A549 (cell line): ENCODE measurements at regions not wholly inside any gene's neighbourhood (a gene's known extent, or its start where the extent isn't known, plus 50 kb on each side); places are given as distances from the start of the nearest gene placed in this dataset.

ENCODE experiments used
- ATAC-seq, 2 experiments: fragments of 200-7000 bp in 1 of 2; fragments of >200 bp in 1 of 2; cut with Nextera tagmentation in 1 of 2; cut with Tn5 transposase in 1 of 2; 3 replicates each; pipeline versions ENCODE4 v1.8.0 to v1.9.1; 2018 to 2020; ENCODE audit warnings: mild to moderate bottlenecking in 1 of 2, moderate library complexity in 1 of 2
- CTCF ChIA-PET: fragments of 300-600 bp; sonication (Branson Sonifier 250); formaldehyde crosslinking; extraction: SDS; loops from one replicate; lab custom pipeline; 2021; ENCODE audit warnings: antibody characterized with exemption, inconsistent platforms; lab: Yijun Ruan, JAX
- POLR2A ChIA-PET: fragments of 350-600 bp; formaldehyde crosslinking; extraction: SDS; loops from one replicate; lab custom pipeline; 2021; ENCODE audit warnings: antibody characterized with exemption, inconsistent platforms; lab: Yijun Ruan, JAX
- DNase-seq, 2 experiments: peaks; one replicate each; pipeline versions ENCODE4 v3.0.0 to v3.0.0-alpha.2; 2011 to 2016; ENCODE audit warnings: low read depth in 1 of 2, low spot score in 1 of 2
- FAIRE-seq: peaks from 2 replicates; lab custom pipeline; 2011; peaks lifted over from hg19 to GRCh38; lab: Jason Lieb, UNC
- H3K27ac ChIP-seq, 2 experiments: fragments of >200 bp; sonication (Bioruptor Twin); formaldehyde crosslinking; 3 replicates each; pipeline ENCODE4 v1.5.1; 2016 to 2017
- H3K4me1 ChIP-seq: fragments of >200 bp; sonication (Bioruptor Twin); formaldehyde crosslinking; 3 replicates; pipeline ENCODE4 v1.6.1; 2016
- H3K4me2 ChIP-seq: fragments of >200 bp; sonication (Bioruptor Twin); formaldehyde crosslinking; 3 replicates; pipeline ENCODE4 v1.6.1; 2016
- H3K4me3 ChIP-seq: fragments of >200 bp; sonication (Bioruptor Twin); formaldehyde crosslinking; 3 replicates; pipeline ENCODE4 v1.5.1; 2016
- H3K9me3 ChIP-seq: fragments of >200 bp; sonication (Bioruptor Twin); formaldehyde crosslinking; 3 replicates; pipeline ENCODE4 v1.6.1; 2016
- BHLHE40 ChIP-seq: IDR thresholded peaks from 2 replicates; pipeline ENCODE4 v1.6.1; 2012; ENCODE audit warnings: low read depth, low read length, inconsistent platforms
- CBX8 ChIP-seq: fragments of 200-600 bp; sonication (generic); IDR thresholded peaks from 2 replicates; pipeline ENCODE4 v1.6.1; 2016
- CEBPB ChIP-seq, 2 experiments: fragments of >200 bp in 1 of 2; sonication (Bioruptor Twin) in 1 of 2; formaldehyde crosslinking in 1 of 2; IDR thresholded peaks; 2 replicates each; pipeline ENCODE4 v1.6.1; 2012 to 2016
- CHD4 ChIP-seq: fragments of 200-600 bp; sonication (generic); IDR thresholded peaks from 2 replicates; pipeline ENCODE4 v1.6.1; 2016; ENCODE audit warnings: antibody characterized with exemption, mild to moderate bottlenecking, borderline replicate concordance
- EHF ChIP-seq: fragments of 250-450 bp; sonication (Bioruptor Pico); IDR thresholded peaks from 2 replicates; pipeline ENCODE4 v1.5.0; 2020; ENCODE audit warnings: mild to moderate bottlenecking
- EP300 ChIP-seq, 2 experiments: fragments of >200 bp; sonication (Bioruptor Twin); formaldehyde crosslinking; IDR thresholded peaks; 2 replicates in 1 of 2; 3 replicates in 1 of 2; pipeline ENCODE4 v1.6.1; 2016 to 2017
- ESRRA ChIP-seq: fragments of 150-350 bp; IDR thresholded peaks from 2 replicates; pipeline ENCODE4 v1.6.1; 2014; ENCODE audit warnings: mild to moderate bottlenecking, low read length, borderline replicate concordance
- FOSB ChIP-seq: fragments of 250-450 bp; sonication (Bioruptor Pico); IDR thresholded peaks from 2 replicates; pipeline ENCODE4 v1.5.0; 2020; ENCODE audit warnings: mild to moderate bottlenecking, moderate library complexity
- FOSL2 ChIP-seq, 2 experiments: fragments of 450-650 bp in 1 of 2; fragments of >200 bp in 1 of 2; sonication (Bioruptor Twin) in 1 of 2; formaldehyde crosslinking; IDR thresholded peaks; 2 replicates each; pipeline versions ENCODE4 v1.5.0 to v1.6.1; 2016 to 2020; ENCODE audit warnings: mild to moderate bottlenecking in 1 of 2, moderate library complexity in 1 of 2
- HDAC2 ChIP-seq: fragments of 200-600 bp; sonication (generic); IDR thresholded peaks from 2 replicates; pipeline ENCODE4 v1.6.1; 2016
- HOXA7 ChIP-seq: fragments of 250-450 bp; sonication (Bioruptor Pico); IDR thresholded peaks from 2 replicates; pipeline ENCODE4 v1.5.0; 2020; ENCODE audit warnings: mild to moderate bottlenecking, moderate library complexity
- JUN ChIP-seq, 2 experiments: fragments of >200 bp; sonication (Bioruptor Twin); formaldehyde crosslinking; IDR thresholded peaks; 2 replicates in 1 of 2; 3 replicates in 1 of 2; pipeline ENCODE4 v1.6.1; 2016 to 2017
- JUNB ChIP-seq: fragments of >200 bp; sonication (Bioruptor Twin); formaldehyde crosslinking; IDR thresholded peaks from 2 replicates; pipeline ENCODE4 v1.6.1; 2016
- KDM1A ChIP-seq: fragments of 200-600 bp; sonication (generic); IDR thresholded peaks from 2 replicates; pipeline ENCODE4 v1.6.1; 2016; ENCODE audit warnings: low read depth, mild to moderate bottlenecking
- MYC ChIP-seq: IDR thresholded peaks from 2 replicates; pipeline ENCODE4 v1.6.1; 2012; ENCODE audit warnings: mild to moderate bottlenecking, inconsistent platforms, low read length, improper control_type of control experiment, borderline replicate concordance
- NFE2L2 ChIP-seq: fragments of 150-350 bp; conservative IDR thresholded peaks from 2 replicates; pipeline ENCODE4 v1.6.1; 2014; ENCODE audit warnings: low read length
- NPAS2 ChIP-seq: fragments of 250-450 bp; sonication (Bioruptor Pico); IDR thresholded peaks from 2 replicates; pipeline ENCODE4 v1.8.0; 2022; ENCODE audit warnings: mild to moderate bottlenecking, moderate library complexity, borderline replicate concordance
- PHF8 ChIP-seq: fragments of 200-600 bp; sonication (generic); IDR thresholded peaks from 2 replicates; pipeline ENCODE4 v1.6.1; 2016; ENCODE audit warnings: low read depth, mild to moderate bottlenecking, antibody characterized with exemption, moderate library complexity, borderline replicate concordance
- POLR2A ChIP-seq: IDR thresholded peaks from 2 replicates; pipeline ENCODE4 v1.6.1; 2012; ENCODE audit warnings: mild to moderate bottlenecking, low read length
- RAD21 ChIP-seq, 2 experiments: fragments of >200 bp in 1 of 2; sonication (Bioruptor Twin) in 1 of 2; formaldehyde crosslinking in 1 of 2; IDR thresholded peaks in 1 of 2; conservative IDR thresholded peaks in 1 of 2; 2 replicates in 1 of 2; 3 replicates in 1 of 2; pipeline ENCODE4 v1.6.1; 2012 to 2018; ENCODE audit warnings: inconsistent platforms in 1 of 2
- RARB ChIP-seq: fragments of 250-450 bp; sonication (Bioruptor Pico); IDR thresholded peaks from 2 replicates; pipeline ENCODE4 v1.8.0; 2021; ENCODE audit warnings: mild to moderate bottlenecking, moderate library complexity
- RCOR1 ChIP-seq: fragments of 150-350 bp; IDR thresholded peaks from 2 replicates; pipeline ENCODE4 v1.6.1; 2014; ENCODE audit warnings: antibody characterized with exemption, low read length, low read depth
- RNF2 ChIP-seq: fragments of 200-600 bp; sonication (generic); IDR thresholded peaks from 2 replicates; pipeline ENCODE4 v1.6.1; 2016; ENCODE audit warnings: low read depth, mild to moderate bottlenecking, antibody characterized with exemption, moderate library complexity, borderline replicate concordance
- TFCP2L1 ChIP-seq: fragments of 250-450 bp; sonication (Bioruptor Pico); IDR thresholded peaks from 2 replicates; pipeline ENCODE4 v1.5.0; 2021; ENCODE audit warnings: mild to moderate bottlenecking
- ZC3H11A ChIP-seq: fragments of 450-650 bp; IDR thresholded peaks from 2 replicates; pipeline ENCODE4 v1.6.1; 2014; ENCODE audit warnings: antibody characterized with exemption, mild to moderate bottlenecking
- ZFP36 ChIP-seq: fragments of 450-650 bp; IDR thresholded peaks from 2 replicates; pipeline ENCODE4 v1.6.1; 2014; ENCODE audit warnings: borderline replicate concordance; ENCODE audit not compliant: partially characterized antibody
- WGBS: methylation state at CpG from one replicate; pipeline ENCODE4 v1.1.6; 2017; ENCODE audit errors: missing lambda C conversion rate; 5-methylcytosine and 5-hydroxymethylcytosine counted together
- TF ChIP-seq, protein P1 (sequence below): IDR thresholded peaks from 2 replicates; pipeline ENCODE4 v1.6.1; 2012
- TF ChIP-seq, protein P2 (sequence below): fragments of 150-350 bp; IDR thresholded peaks from 2 replicates; pipeline ENCODE4 v1.6.1; 2014; ENCODE audit warnings: low read depth, mild to moderate bottlenecking, low read length
- TF ChIP-seq, protein P3 (sequence below): IDR thresholded peaks from 2 replicates; pipeline ENCODE4 v1.6.1; 2012
- TF ChIP-seq, protein P4 (sequence below): fragments of 250-450 bp; sonication (Bioruptor Pico); IDR thresholded peaks from 2 replicates; pipeline ENCODE4 v1.5.0; 2021; ENCODE audit warnings: mild to moderate bottlenecking, moderate library complexity, borderline replicate concordance

DNA sequence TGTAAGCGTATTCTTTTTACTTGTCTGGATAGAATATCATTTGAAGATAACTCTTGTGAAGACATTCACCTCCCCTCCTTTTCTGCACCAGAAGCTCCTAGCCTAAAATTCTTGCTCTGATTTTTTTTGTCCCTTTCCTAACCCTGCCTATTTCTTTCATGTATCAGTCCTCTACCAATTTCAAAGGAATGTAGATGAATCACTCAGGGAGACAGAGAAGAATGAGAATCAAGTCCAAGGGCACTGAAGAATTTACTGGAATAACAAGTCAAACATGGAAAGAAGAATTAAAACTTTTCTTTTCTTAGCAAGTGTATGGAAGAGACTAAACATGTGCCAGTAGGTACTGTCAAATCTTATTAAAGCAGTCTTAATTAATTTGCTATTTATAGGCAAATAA, 618.7 kb downstream of the DNAH5 start:
- no peak overlapping the region for H3K4me3 ChIP-seq
- FAIRE-seq, result no peak
- WGBS, result 4% methylated on average over 1 of the region's 1 CpG
- H3K4me1 ChIP-seq, result no peaks in the 10 kb centered on the region
- H3K27ac ChIP-seq, result no peak overlapping the region
- TF ChIP-seq CHD4 (no peak), FOSB (no peak), EHF (CRISPR knock-in tag) (no peak), PHF8 (no peak), POLR2A (no peak), TFCP2L1 (CRISPR knock-in tag) (no peak), ZFP36 (no peak), MYC (no peak), NPAS2 (CRISPR knock-in tag) (no peak), RAD21 (conservative IDR thresholded peaks at IDR 0.05 in 1 of 2, IDR thresholded peaks at IDR 0.05 in 1 of 2) (no peak), RCOR1 (no peak), HOXA7 (CRISPR knock-in tag) (no peak), ESRRA (no peak), CEBPB (IDR thresholded peaks at IDR 0.05) (no peak), HDAC2 (no peak), RARB (no peak)
- TF ChIP-seq, protein P1, sequence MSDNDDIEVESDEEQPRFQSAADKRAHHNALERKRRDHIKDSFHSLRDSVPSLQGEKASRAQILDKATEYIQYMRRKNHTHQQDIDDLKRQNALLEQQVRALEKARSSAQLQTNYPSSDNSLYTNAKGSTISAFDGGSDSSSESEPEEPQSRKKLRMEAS, result no peak
- TF ChIP-seq, all 56 proteins: peak for 0
- ATAC-seq (no peak), DNase-seq (no peak)
- Histone ChIP-seq H3K4me2 (no peak overlapping the region), H3K9me3 (no peaks in the 10 kb centered on the region)
- CTCF ChIA-PET, result no interaction called here
- POLR2A ChIA-PET, result no interaction called here

DNA sequence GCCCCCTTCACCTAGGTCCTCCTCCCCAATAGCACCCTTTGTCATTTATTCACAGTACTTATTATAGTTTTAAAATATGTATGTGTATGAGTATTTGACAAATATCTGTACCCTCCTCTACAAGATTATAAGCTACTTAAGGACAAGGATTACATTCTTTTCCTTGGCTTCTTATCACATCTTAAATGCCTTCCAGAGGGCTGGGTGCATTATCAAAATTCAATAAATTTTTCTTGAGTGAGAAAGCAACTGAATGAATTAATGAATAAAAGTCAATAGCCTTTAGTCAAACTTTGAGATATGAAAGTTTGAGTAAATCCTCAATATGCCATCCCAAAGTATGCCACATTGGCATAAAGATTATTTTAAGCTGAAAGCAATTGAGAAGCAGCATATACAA, 621.7 kb downstream of the DNAH5 start:
- POLR2A ChIA-PET, result no interaction called here
- Histone ChIP-seq H3K4me1 (no peaks in the 10 kb centered on the region), H3K9me3 (no peaks in the 10 kb centered on the region)
- DNase-seq, result no peak
- TF ChIP-seq JUN (IDR thresholded peaks at IDR 0.05), result no peak
- TF ChIP-seq MYC, result no peak
- no peak for TF ChIP-seq NFE2L2
- TF ChIP-seq, protein P2, sequence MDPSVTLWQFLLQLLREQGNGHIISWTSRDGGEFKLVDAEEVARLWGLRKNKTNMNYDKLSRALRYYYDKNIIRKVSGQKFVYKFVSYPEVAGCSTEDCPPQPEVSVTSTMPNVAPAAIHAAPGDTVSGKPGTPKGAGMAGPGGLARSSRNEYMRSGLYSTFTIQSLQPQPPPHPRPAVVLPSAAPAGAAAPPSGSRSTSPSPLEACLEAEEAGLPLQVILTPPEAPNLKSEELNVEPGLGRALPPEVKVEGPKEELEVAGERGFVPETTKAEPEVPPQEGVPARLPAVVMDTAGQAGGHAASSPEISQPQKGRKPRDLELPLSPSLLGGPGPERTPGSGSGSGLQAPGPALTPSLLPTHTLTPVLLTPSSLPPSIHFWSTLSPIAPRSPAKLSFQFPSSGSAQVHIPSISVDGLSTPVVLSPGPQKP, result no peak
- TF ChIP-seq, all 56 proteins: peak for 0
- FAIRE-seq (no peak), ATAC-seq (no peak)
- Histone ChIP-seq H3K4me2 (no peak overlapping the region), H3K4me3 (no peak overlapping the region), H3K27ac (no peak overlapping the region)
- CTCF ChIA-PET, result interaction anchor here (0.5 kb wide), 1 partner anchor 264 kb away, joined by 3 read pairs; no protein-coding TSS in a partner anchor

DNA sequence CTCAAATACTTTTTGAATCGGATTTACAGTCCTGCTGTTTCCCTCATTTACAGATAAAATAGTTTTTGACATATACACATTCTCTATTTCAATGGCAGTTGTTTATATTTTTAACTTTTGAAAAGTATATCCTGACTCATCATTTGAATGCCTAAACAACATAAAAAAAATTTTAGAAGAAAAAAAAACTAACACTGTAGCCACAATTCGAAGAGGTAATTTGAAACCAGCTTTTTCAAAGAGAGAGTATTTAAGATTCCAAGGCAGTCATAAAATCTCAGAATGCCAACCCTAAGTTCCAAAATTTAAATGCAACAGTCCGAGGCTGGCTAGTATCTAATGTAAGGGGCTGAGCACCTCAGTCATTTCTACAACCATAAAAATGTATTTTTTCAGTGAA, 626.8 kb downstream of the DNAH5 start:
- WGBS, result 2% methylated on average over 3 of the region's 3 CpGs

More for the DNA sequence above, 626.8 kb downstream of the DNAH5 start:
- POLR2A ChIA-PET, result no interaction called here
- Histone ChIP-seq H3K4me2 (no peak overlapping the region), H3K4me3 (no peak overlapping the region), H3K27ac (no peak overlapping the region), H3K9me3 (no peaks in the 10 kb centered on the region), H3K4me1 (no peaks in the 10 kb centered on the region)
- no peak for DNase-seq
- CTCF ChIA-PET, result no interaction called here
- ATAC-seq, result no peak
- no peak for FAIRE-seq
- TF ChIP-seq, protein P3, sequence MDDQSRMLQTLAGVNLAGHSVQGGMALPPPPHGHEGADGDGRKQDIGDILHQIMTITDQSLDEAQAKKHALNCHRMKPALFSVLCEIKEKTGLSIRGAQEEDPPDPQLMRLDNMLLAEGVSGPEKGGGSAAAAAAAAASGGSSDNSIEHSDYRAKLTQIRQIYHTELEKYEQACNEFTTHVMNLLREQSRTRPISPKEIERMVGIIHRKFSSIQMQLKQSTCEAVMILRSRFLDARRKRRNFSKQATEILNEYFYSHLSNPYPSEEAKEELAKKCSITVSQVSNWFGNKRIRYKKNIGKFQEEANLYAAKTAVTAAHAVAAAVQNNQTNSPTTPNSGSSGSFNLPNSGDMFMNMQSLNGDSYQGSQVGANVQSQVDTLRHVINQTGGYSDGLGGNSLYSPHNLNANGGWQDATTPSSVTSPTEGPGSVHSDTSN, result no peak
- TF ChIP-seq HDAC2 (no peak), EP300 (IDR thresholded peaks at IDR 0.05) (no peak), RNF2 (no peak), FOSB (no peak), FOSL2 (IDR thresholded peaks at IDR 0.05) (no peak), FOSL2 (CRISPR knock-in tag; IDR thresholded peaks at IDR 0.05) (no peak), CBX8 (no peak), BHLHE40 (no peak), CEBPB (IDR thresholded peaks at IDR 0.05) (no peak), JUNB (no peak), RAD21 (conservative IDR thresholded peaks at IDR 0.05 in 1 of 2, IDR thresholded peaks at IDR 0.05 in 1 of 2) (no peak), KDM1A (no peak), ZC3H11A (no peak), NPAS2 (CRISPR knock-in tag) (no peak)
- TF ChIP-seq, protein P4, sequence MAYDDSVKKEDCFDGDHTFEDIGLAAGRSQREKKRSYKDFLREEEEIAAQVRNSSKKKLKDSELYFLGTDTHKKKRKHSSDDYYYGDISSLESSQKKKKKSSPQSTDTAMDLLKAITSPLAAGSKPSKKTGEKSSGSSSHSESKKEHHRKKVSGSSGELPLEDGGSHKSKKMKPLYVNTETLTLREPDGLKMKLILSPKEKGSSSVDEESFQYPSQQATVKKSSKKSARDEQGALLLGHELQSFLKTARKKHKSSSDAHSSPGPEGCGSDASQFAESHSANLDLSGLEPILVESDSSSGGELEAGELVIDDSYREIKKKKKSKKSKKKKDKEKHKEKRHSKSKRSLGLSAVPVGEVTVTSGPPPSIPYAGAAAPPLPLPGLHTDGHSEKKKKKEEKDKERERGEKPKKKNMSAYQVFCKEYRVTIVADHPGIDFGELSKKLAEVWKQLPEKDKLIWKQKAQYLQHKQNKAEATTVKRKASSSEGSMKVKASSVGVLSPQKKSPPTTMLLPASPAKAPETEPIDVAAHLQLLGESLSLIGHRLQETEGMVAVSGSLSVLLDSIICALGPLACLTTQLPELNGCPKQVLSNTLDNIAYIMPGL (CRISPR knock-in tag), result no peak
- TF ChIP-seq, all 56 proteins: peak for 0
